BLaER1 (cell line): ENCODE measurements at regions not wholly inside any gene's neighbourhood (a gene's known extent, or its start where the extent isn't known, plus 50 kb on each side); places are given as distances from the start of the nearest gene placed in this dataset.
A peak's percentile ranks its signal among the peaks of the same experiment; 100 is the strongest.

ENCODE experiments used
- H3K27ac ChIP-seq: shearing (Covaris generic); formaldehyde crosslinking; 2 replicates; pipeline ENCODE4 v1.8.1; 2022
- H3K27me3 ChIP-seq: shearing (Covaris generic); formaldehyde crosslinking; 2 replicates; pipeline ENCODE4 v1.8.1; 2022
- H3K36me3 ChIP-seq: shearing (Covaris generic); formaldehyde crosslinking; 2 replicates; pipeline ENCODE4 v1.8.1; 2022
- H3K4me1 ChIP-seq: shearing (Covaris generic); formaldehyde crosslinking; 2 replicates; pipeline ENCODE4 v1.8.1; 2022
- H3K4me2 ChIP-seq: shearing (Covaris generic); formaldehyde crosslinking; 2 replicates; pipeline ENCODE4 v1.8.1; 2022
- H3K4me3 ChIP-seq: shearing (Covaris generic); formaldehyde crosslinking; 2 replicates; pipeline ENCODE4 v1.8.1; 2022
- H3K9ac ChIP-seq: shearing (Covaris generic); formaldehyde crosslinking; 2 replicates; pipeline ENCODE4 v1.8.1; 2022
- H3K9me3 ChIP-seq: shearing (Covaris generic); formaldehyde crosslinking; 2 replicates; pipeline ENCODE4 v1.8.1; 2022
- H4K20me1 ChIP-seq: shearing (Covaris generic); formaldehyde crosslinking; 2 replicates; pipeline ENCODE4 v1.8.1; 2022
- Cebpa-rat ChIP-seq: shearing (Covaris generic); IDR thresholded peaks from 2 replicates; pipeline ENCODE4 v1.8.1; 2022

DNA sequence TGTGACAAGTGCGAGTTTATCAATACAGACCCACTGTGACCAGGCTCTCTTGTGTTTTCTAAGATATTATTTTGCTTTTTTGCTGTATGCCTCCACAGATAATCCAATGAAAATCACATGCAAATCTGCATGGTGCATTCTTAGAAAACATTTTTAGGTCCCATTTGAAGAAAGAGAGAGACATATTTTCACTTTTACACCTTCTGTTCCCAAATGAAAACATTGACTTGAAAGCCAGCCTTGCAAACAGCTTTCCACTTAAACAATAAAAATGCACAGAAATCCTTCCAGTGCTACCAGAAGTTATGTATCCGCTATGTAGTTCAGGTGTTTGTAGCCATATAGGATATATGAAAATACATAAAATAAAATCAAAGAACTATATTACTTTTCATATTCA is 618.0 kb downstream of the CDH26 start:
- H3K36me3 ChIP-seq = no peaks in the 10 kb centered on the region
- TF ChIP-seq Cebpa-rat = no peak
- no peak overlapping the region for H3K27ac ChIP-seq
- H3K27me3 ChIP-seq = no peaks in the 10 kb centered on the region
- H3K4me2 ChIP-seq = no peak overlapping the region
- H3K4me1 ChIP-seq = peaks cover 13% of the 10 kb centered on the region
- H4K20me1 ChIP-seq = no peaks in the 10 kb centered on the region
- H3K9ac ChIP-seq = no peak overlapping the region
- H3K9me3 ChIP-seq = no peaks in the 10 kb centered on the region
- H3K4me3 ChIP-seq = no peak overlapping the region

GRCh38 chr20:60579941-60580515 is 621.8 kb downstream of the CDH26 start:
- Histone ChIP-seq H4K20me1 (no peaks in the 10 kb centered on the region), H3K9me3 (no peaks in the 10 kb centered on the region), H3K4me3 (no peak overlapping the region), H3K27me3 (no peaks in the 10 kb centered on the region), H3K27ac (no peak overlapping the region), H3K4me2 (peak overlapping the region; percentile 50), H3K4me1 (peaks cover 13% of the 10 kb centered on the region), H3K36me3 (no peaks in the 10 kb centered on the region), H3K9ac (no peak overlapping the region)
- TF ChIP-seq Cebpa-rat = no peak

GRCh38 chr20:60581606-60582115 is 623.4 kb downstream of the CDH26 start:
- Histone ChIP-seq H3K9me3 (no peaks in the 10 kb centered on the region), H3K4me3 (no peak overlapping the region), H3K4me1 (peaks cover 13% of the 10 kb centered on the region), H3K27me3 (no peaks in the 10 kb centered on the region), H3K9ac (no peak overlapping the region), H4K20me1 (no peaks in the 10 kb centered on the region), H3K36me3 (no peaks in the 10 kb centered on the region), H3K27ac (no peak overlapping the region), H3K4me2 (no peak overlapping the region)
- TF ChIP-seq Cebpa-rat = no peak

DNA sequence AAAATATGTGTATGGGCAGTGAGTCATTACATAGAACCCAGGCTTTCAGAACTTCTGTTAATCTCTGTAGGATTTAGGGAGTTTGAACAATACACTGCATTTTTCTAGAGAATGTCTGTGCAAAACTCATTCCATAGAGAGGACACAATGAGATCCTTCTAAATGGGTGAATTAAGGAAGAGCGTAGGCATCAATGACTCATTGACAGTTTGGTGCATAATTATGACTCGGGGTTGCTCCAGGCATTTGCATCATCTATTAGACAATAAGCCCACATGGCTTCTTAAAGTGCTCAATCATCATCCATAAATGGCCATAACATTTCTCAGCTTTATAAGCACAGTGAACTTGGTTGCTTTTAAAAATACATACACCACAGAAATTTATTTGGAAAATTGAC is 625.5 kb downstream of the CDH26 start:
- Histone ChIP-seq H3K27ac (no peak overlapping the region), H3K9me3 (no peaks in the 10 kb centered on the region), H3K27me3 (no peaks in the 10 kb centered on the region), H3K4me3 (no peak overlapping the region), H3K36me3 (no peaks in the 10 kb centered on the region), H3K9ac (no peak overlapping the region), H3K4me1 (peaks cover 13% of the 10 kb centered on the region), H3K4me2 (no peak overlapping the region), H4K20me1 (no peaks in the 10 kb centered on the region)
- TF ChIP-seq Cebpa-rat = no peak

DNA sequence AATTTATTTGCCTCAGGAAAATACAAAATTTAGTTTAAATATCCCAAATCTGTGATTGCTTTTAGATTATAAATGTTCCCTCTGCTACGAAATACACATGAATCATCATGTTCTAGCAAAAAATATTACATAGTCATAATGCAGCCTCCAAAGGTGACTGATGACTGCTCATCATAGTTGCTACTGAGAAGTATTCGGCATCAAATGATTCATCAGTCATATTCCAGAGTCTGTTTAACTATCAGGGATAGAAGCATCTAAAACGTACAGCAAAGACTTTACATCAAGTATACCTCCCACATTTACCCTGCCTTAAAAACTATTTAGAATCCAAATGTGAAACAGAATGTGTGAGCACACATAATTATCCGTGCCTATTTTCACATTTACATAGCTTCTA is 626.0 kb downstream of the CDH26 start:
- no peaks in the 10 kb centered on the region for H3K27me3 ChIP-seq

DNA sequence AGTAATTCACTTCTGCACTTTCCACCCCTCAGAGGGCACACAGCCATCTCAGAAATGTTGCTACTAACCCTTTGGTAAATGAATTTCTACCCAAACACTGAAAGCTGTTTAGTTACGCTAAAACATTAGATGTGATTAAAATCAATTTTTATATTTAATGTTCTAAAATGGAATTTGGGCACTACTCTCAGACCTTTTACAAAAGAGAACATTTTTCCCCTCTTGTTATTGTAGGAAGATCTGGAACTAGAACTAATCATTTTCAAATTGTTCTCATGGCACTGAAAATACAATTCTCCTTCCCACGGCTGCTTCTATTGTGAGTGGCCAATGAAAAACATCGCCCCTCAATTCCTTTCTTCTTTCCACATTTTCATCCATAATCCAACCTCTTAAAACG is 627.4 kb downstream of the CDH26 start:
- no peak overlapping the region for H3K9ac ChIP-seq
- TF ChIP-seq Cebpa-rat = no peak

More for the DNA sequence above, 626.0 kb downstream of the CDH26 start:
- H3K27ac ChIP-seq = no peak overlapping the region
- no peaks in the 10 kb centered on the region for H3K36me3 ChIP-seq
- H3K4me1 ChIP-seq = peaks cover 13% of the 10 kb centered on the region
- H3K4me3 ChIP-seq = no peak overlapping the region
- no peaks in the 10 kb centered on the region for H3K9me3 ChIP-seq
- H3K4me2 ChIP-seq = no peak overlapping the region
- no peak for TF ChIP-seq Cebpa-rat
- H3K9ac ChIP-seq = no peak overlapping the region
- H4K20me1 ChIP-seq = no peaks in the 10 kb centered on the region

GRCh38 chr20:60586269-60587050 is 628.2 kb downstream of the CDH26 start:
- no peaks in the 10 kb centered on the region for H3K4me1 ChIP-seq
- H3K36me3 ChIP-seq = no peaks in the 10 kb centered on the region
- H3K27ac ChIP-seq = no peak overlapping the region
- H3K4me2 ChIP-seq = no peak overlapping the region
- H3K27me3 ChIP-seq = no peaks in the 10 kb centered on the region
- H3K4me3 ChIP-seq = no peak overlapping the region
- H4K20me1 ChIP-seq = no peaks in the 10 kb centered on the region
- no peaks in the 10 kb centered on the region for H3K9me3 ChIP-seq
- no peak for TF ChIP-seq Cebpa-rat
- no peak overlapping the region for H3K9ac ChIP-seq

More for the DNA sequence above, 627.4 kb downstream of the CDH26 start:
- Histone ChIP-seq H3K4me3 (no peak overlapping the region), H3K4me2 (no peak overlapping the region), H3K4me1 (peaks cover under 1% of the 10 kb centered on the region), H3K9me3 (no peaks in the 10 kb centered on the region), H3K36me3 (no peaks in the 10 kb centered on the region), H3K27me3 (no peaks in the 10 kb centered on the region), H4K20me1 (no peaks in the 10 kb centered on the region), H3K27ac (no peak overlapping the region)

GRCh38 chr20:60587986-60588385 is 629.8 kb downstream of the CDH26 start:
- Histone ChIP-seq H3K27me3 (no peaks in the 10 kb centered on the region), H3K4me2 (no peak overlapping the region), H3K36me3 (no peaks in the 10 kb centered on the region), H3K9me3 (no peaks in the 10 kb centered on the region), H4K20me1 (no peaks in the 10 kb centered on the region), H3K4me1 (no peaks in the 10 kb centered on the region), H3K27ac (no peak overlapping the region), H3K4me3 (no peak overlapping the region), H3K9ac (no peak overlapping the region)
- TF ChIP-seq Cebpa-rat = no peak

DNA sequence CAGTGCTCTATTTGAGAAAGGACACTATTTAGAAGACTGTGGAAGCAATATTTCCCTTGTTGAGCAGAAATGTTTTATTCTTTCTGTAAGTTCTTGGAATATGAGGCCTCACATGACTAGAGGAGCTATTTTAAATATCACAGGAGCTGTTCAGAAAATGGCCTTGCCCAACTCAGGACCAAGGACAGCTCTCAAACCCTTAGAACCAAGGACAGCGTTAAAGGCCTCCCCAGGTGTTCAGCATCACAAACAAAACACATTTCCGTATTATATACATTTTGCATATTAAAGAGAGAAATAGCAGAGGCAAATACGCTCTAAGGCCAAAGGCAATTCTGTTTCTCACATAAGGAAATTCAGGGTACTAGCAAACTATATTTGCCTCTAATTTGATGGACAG is 631.4 kb downstream of the CDH26 start:
- Histone ChIP-seq H3K9me3 (no peaks in the 10 kb centered on the region), H3K27me3 (no peaks in the 10 kb centered on the region), H4K20me1 (no peaks in the 10 kb centered on the region), H3K4me3 (no peak overlapping the region), H3K4me2 (no peak overlapping the region), H3K9ac (no peak overlapping the region), H3K36me3 (no peaks in the 10 kb centered on the region), H3K4me1 (no peaks in the 10 kb centered on the region), H3K27ac (no peak overlapping the region)
- TF ChIP-seq Cebpa-rat = no peak

- no peak overlapping the region for H3K9ac ChIP-seq
- no peak for TF ChIP-seq Cebpa-rat
- no peak overlapping the region for H3K27ac ChIP-seq
- no peaks in the 10 kb centered on the region for H3K36me3 ChIP-seq
- H3K4me2 ChIP-seq = no peak overlapping the region
- no peaks in the 10 kb centered on the region for H3K9me3 ChIP-seq
- no peaks in the 10 kb centered on the region for H3K27me3 ChIP-seq
- H3K4me3 ChIP-seq = no peak overlapping the region
- no peaks in the 10 kb centered on the region for H4K20me1 ChIP-seq
- H3K4me1 ChIP-seq = no peaks in the 10 kb centered on the region
Measured at GRCh38 chr20:60591172-60591799, 633.1 kb downstream of the CDH26 start.
